CD14-positive monocyte (primary cell): ENCODE measurements at regions not wholly inside any gene's neighbourhood (a gene's known extent, or its start where the extent isn't known, plus 50 kb on each side); places are given as distances from the start of the nearest gene placed in this dataset.
A peak's percentile ranks its signal among the peaks of the same experiment; 100 is the strongest.

Experiments used
- DNase-seq, 3 donors: peaks; one replicate each; pipeline ENCODE4 v3.0.0-alpha.2; 2011 to 2022
- H2AFZ ChIP-seq: 2 replicates; pipeline ENCODE4 v1.6.0; 2012; ENCODE audit warnings: mild to moderate bottlenecking, low read depth, low read length, inconsistent platforms; ENCODE audit not compliant: insufficient read depth, poor library complexity, severe bottlenecking
- H3K27ac ChIP-seq, 2 donors: 1 replicate in 1 of 2; 2 replicates in 1 of 2; pipeline ENCODE4 v1.5.1; 2012 to 2013; ENCODE audit warnings: low read length in 2 of 2, control low read depth in 1 of 2, inconsistent platforms in 1 of 2, low read depth in 1 of 2, mild to moderate bottlenecking in 1 of 2
- H3K27me3 ChIP-seq, 2 donors: one replicate each; pipeline versions ENCODE4 v1.6.0 to v1.6.1; 2011 to 2013; ENCODE audit warnings: low read length in 2 of 2; ENCODE audit not compliant: control insufficient read depth in 2 of 2, insufficient read depth in 2 of 2
- H3K36me3 ChIP-seq, 2 donors: replicated peaks in 1 of 2; 1 replicate in 1 of 2; 2 replicates in 1 of 2; pipeline versions ENCODE4 v1.5.1 to v1.6.1; 2012 to 2013; ENCODE audit warnings: low read length in 2 of 2, control low read depth in 1 of 2, inconsistent platforms in 1 of 2, mild to moderate bottlenecking in 1 of 2; ENCODE audit not compliant: insufficient read depth in 2 of 2, control insufficient read depth in 1 of 2
- H3K4me1 ChIP-seq, 2 donors: 1 replicate in 1 of 2; 2 replicates in 1 of 2; pipeline versions ENCODE4 v1.5.1 to v1.6.1; 2012 to 2013; ENCODE audit warnings: low read length in 2 of 2, control low read depth in 1 of 2, inconsistent platforms in 1 of 2, mild to moderate bottlenecking in 1 of 2, moderate library complexity in 1 of 2; ENCODE audit not compliant: insufficient read depth in 2 of 2, control insufficient read depth in 1 of 2
- H3K4me2 ChIP-seq: replicated peaks from 2 replicates; pipeline ENCODE3; 2012; ENCODE audit warnings: low read length, moderate library complexity, mild to moderate bottlenecking; ENCODE audit not compliant: poor library complexity, severe bottlenecking; ENCODE audit errors: extremely low read depth
- H3K4me3 ChIP-seq, 3 experiments: fragments of 200-600 bp in 1 of 3; sonication (generic) in 1 of 3; replicated peaks in 1 of 3; 1 replicate in 2 of 3; 2 replicates in 1 of 3; pipeline ENCODE4 v1.5.1; 2011 to 2013; ENCODE audit warnings: low read length in 3 of 3, mild to moderate bottlenecking in 3 of 3, control low read depth in 2 of 3, low read depth in 2 of 3, inconsistent platforms in 1 of 3, moderate library complexity in 1 of 3
- H3K79me2 ChIP-seq: 2 replicates; pipeline ENCODE4 v1.6.0; 2012; ENCODE audit warnings: mild to moderate bottlenecking, control low read depth, inconsistent platforms, low read length, moderate library complexity; ENCODE audit not compliant: insufficient read depth
- H3K9ac ChIP-seq: 2 replicates; pipeline ENCODE4 v1.6.0; 2017; ENCODE audit warnings: low read length, mild to moderate bottlenecking; ENCODE audit not compliant: insufficient read depth, poor library complexity, severe bottlenecking
- H3K9me3 ChIP-seq, 2 donors: replicated peaks in 1 of 2; 1 replicate in 1 of 2; 2 replicates in 1 of 2; pipeline versions ENCODE4 v1.5.1 to v1.6.1; 2012 to 2013; ENCODE audit warnings: low read length in 2 of 2, control low read depth in 1 of 2; ENCODE audit not compliant: control insufficient read depth in 1 of 2, insufficient read depth in 1 of 2
- H4K20me1 ChIP-seq: 2 replicates; pipeline ENCODE4 v1.6.0; 2012; ENCODE audit warnings: mild to moderate bottlenecking, low read length, control low read depth, moderate library complexity; ENCODE audit not compliant: insufficient read depth
- H3K27ac Mint-ChIP-seq, 7 donors: one replicate each; pipeline ENCODE4 v1.8.0; 2020; ENCODE audit warnings: mild to moderate bottlenecking in 7 of 7, mixed read lengths in 7 of 7, moderate library complexity in 6 of 7, inconsistent platforms in 2 of 7
- H3K27me3 Mint-ChIP-seq, 3 donors: one replicate each; pipeline ENCODE4 v1.8.0; 2021 to 2022; ENCODE audit warnings: low read depth in 3 of 3, mild to moderate bottlenecking in 3 of 3, mixed read lengths in 3 of 3, moderate library complexity in 3 of 3, inconsistent platforms in 1 of 3
- H3K36me3 Mint-ChIP-seq, 2 donors: one replicate each; pipeline ENCODE4 v1.8.0; 2020; ENCODE audit warnings: mixed read lengths in 2 of 2, inconsistent platforms in 1 of 2, mild to moderate bottlenecking in 1 of 2
- H3K4me1 Mint-ChIP-seq: one replicate; pipeline ENCODE4 v1.8.0; 2020; ENCODE audit warnings: mild to moderate bottlenecking, mixed read lengths
- H3K4me3 Mint-ChIP-seq, 2 donors: one replicate each; pipeline ENCODE4 v1.8.0; 2020; ENCODE audit warnings: mild to moderate bottlenecking in 2 of 2, mixed read lengths in 2 of 2, moderate library complexity in 1 of 2
- H3K9me3 Mint-ChIP-seq, 7 donors: one replicate each; pipeline ENCODE4 v1.8.0; 2020 to 2022; ENCODE audit warnings: mixed read lengths in 7 of 7, mild to moderate bottlenecking in 6 of 7, moderate library complexity in 6 of 7, inconsistent platforms in 2 of 7
- WGBS: methylation state at CpG from one replicate; pipeline ENCODE4 v1.1.5; 2013; ENCODE audit warnings: missing lambda C conversion rate; ENCODE audit not compliant: insufficient coverage; 5-methylcytosine and 5-hydroxymethylcytosine counted together
- intact Hi-C, 2 donors: fragments of 100-400 bp; cut with micrococcal nuclease; formaldehyde crosslinking; loops; one replicate each; pipeline versions ENCODE4 v1.15.0 to v1.15.1; 2023
- TF ChIP-seq, protein P1 (sequence below): fragments of 200-600 bp; IDR thresholded peaks from one replicate; pipeline ENCODE4 v1.8.0; 2022; ENCODE audit warnings: antibody characterized with exemption, mild to moderate bottlenecking

DNA sequence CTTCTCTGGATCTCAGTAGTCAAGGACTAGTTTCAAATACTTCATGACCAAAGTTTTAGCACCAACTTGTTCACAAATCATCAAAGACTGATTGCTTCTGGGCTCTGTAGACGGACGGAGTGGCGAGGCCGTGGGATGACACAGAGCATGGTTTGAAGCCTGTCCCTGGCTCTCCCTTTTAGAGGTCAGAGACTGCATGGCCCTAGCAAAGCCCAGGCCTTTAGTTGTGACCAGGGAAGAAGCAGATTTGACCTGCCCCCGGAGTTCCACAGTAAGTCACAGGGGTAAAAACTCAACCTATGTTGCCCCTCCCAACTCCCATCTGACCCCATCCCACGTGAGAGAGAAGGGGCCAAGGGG is 90.4 kb downstream of the SYNE3 start:
- DNase-seq = no peak
- Mint-ChIP-seq H3K9me3 (peaks cover 0 to 9% (median 4%) of the 10 kb centered on the region in 7 donors), H3K4me1 (no peaks in the 10 kb centered on the region), H3K36me3 (peaks cover 81 to 88% of the 10 kb centered on the region in 2 donors), H3K27me3 (peaks cover 0 to 2% (median 1%) of the 10 kb centered on the region in 3 donors), H3K27ac (no peak overlapping the region), H3K4me3 (no peak overlapping the region)
- Histone ChIP-seq H3K79me2 (no peaks in the 10 kb centered on the region), H2AFZ (no peak overlapping the region), H4K20me1 (peaks cover 42% of the 10 kb centered on the region), H3K36me3 (peaks cover 79 to 86% of the 10 kb centered on the region in 2 donors), H3K27ac (no peak overlapping the region), H3K4me1 (no peaks in the 10 kb centered on the region), H3K27me3 (no peaks in the 10 kb centered on the region), H3K4me3 (no peak overlapping the region), H3K4me2 (no peak overlapping the region), H3K9ac (no peak overlapping the region), H3K9me3 (peaks cover 0 to 3% of the 10 kb centered on the region in 2 donors)
- 100% methylated on average over 4 of the region's 6 CpGs for WGBS
- TF ChIP-seq, protein P1, sequence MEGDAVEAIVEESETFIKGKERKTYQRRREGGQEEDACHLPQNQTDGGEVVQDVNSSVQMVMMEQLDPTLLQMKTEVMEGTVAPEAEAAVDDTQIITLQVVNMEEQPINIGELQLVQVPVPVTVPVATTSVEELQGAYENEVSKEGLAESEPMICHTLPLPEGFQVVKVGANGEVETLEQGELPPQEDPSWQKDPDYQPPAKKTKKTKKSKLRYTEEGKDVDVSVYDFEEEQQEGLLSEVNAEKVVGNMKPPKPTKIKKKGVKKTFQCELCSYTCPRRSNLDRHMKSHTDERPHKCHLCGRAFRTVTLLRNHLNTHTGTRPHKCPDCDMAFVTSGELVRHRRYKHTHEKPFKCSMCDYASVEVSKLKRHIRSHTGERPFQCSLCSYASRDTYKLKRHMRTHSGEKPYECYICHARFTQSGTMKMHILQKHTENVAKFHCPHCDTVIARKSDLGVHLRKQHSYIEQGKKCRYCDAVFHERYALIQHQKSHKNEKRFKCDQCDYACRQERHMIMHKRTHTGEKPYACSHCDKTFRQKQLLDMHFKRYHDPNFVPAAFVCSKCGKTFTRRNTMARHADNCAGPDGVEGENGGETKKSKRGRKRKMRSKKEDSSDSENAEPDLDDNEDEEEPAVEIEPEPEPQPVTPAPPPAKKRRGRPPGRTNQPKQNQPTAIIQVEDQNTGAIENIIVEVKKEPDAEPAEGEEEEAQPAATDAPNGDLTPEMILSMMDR = no peak
- intact Hi-C loops = no loop called here

DNA sequence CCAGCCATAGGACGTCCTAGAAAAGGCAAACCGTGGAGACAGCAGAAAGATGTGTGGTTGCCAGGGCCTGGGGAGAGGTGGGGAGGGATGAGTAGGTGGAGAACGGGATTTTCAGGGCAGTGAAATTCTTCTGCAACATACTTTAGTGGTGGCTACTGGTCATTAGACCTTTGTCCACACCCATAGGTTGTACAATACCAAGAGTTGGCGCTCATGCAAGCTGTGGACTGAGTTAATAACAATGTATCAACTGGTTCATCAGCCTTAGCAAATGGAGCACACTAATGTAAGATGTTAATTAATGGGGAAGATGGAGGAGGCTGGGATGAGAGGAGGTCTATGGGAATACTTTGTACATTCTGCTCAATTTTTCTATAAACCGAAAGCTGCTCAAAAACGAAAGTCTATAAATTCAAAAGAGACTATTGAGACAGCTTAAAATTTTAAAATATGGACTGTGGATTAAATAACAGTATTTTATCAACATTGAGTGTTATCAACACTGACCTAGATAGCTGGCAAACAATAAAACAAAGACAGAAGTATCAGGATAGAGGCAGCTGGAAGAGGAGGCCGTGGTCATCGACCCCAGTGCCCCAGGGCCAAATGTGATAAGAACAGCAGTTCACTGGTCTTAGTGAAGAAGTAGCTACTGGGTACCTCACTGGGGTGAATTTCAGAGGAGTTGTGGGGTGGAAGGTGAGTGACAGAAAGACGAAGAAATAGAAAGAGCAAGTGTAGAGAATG is 90.9 kb downstream of the SYNE3 start:
- Mint-ChIP-seq H3K36me3 (peaks cover 82 to 88% of the 10 kb centered on the region in 2 donors), H3K27ac (peak overlapping the region in 1 of 7 donors; percentile 38), H3K4me3 (no peak overlapping the region), H3K4me1 (no peaks in the 10 kb centered on the region), H3K9me3 (peaks cover 0 to 9% (median 4%) of the 10 kb centered on the region in 7 donors), H3K27me3 (peaks cover 0 to 2% (median 1%) of the 10 kb centered on the region in 3 donors)
- Histone ChIP-seq H3K27me3 (no peaks in the 10 kb centered on the region), H4K20me1 (peaks cover 40% of the 10 kb centered on the region), H2AFZ (no peak overlapping the region), H3K36me3 (peaks cover 79 to 86% of the 10 kb centered on the region in 2 donors), H3K9ac (no peak overlapping the region), H3K9me3 (peaks cover 0 to 3% of the 10 kb centered on the region in 2 donors), H3K79me2 (no peaks in the 10 kb centered on the region), H3K27ac (no peak overlapping the region), H3K4me3 (no peak overlapping the region), H3K4me2 (no peak overlapping the region), H3K4me1 (no peaks in the 10 kb centered on the region)
- TF ChIP-seq, protein P1 = no peak
- WGBS = 98% methylated on average over 4 of the region's 9 CpGs
- intact Hi-C loops = no loop called here
- DNase-seq = no peak
